ENCODE measurements at regions not wholly inside any gene's neighbourhood (a gene's known extent, or its start where the extent isn't known, plus 50 kb on each side); places are given as distances from the start of the nearest gene placed in this dataset.

DNA sequence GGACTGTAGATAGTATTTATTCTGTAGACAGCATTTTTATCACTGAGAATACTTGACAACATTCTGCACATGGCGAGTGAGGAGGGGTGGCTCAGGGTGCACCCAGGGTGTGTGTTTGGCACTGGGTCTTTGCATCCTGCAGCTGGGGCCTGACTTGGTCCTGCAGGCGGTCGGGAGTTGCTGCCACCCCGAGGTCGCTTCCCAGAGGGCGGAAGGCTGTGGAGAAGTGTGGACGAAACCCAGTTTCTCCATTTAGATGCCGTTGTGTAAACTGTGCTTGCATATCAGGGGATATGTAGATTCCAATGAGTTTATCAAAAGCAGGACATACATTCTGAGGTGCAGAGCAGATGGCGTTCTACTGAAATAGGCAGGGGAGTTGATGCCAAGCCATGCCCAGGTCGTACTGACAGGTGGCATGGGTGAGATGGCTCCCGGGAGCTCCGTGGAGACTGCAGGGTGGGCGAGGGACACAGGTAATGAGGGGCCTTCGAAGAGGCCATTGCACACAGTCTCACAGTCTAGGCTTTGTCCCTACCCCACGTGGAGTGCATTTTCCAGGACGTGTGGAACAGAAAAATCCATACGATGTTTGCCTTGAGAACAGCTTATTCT is 74.5 kb downstream of the RTP5 start:
- Histone ChIP-seq H3K4me2 (no peak overlapping the region), H3K27ac (no peak overlapping the region), H3K4me1 (no peaks in the 10 kb centered on the region), H3K9me3 (peaks cover 11% of the 10 kb centered on the region; the same call in 1 of the 3 replicates), H3K4me3 (no peak overlapping the region)
- POLR2A ChIA-PET, result no interaction called here
- DNase-seq (ENCODE audit: low read depth in 1 of 2, low spot score in 1 of 2) (no peak), FAIRE-seq (no peak), ATAC-seq (no peak)
- no peak for TF ChIP-seq JUN (IDR thresholded peaks at IDR 0.05)
- no peak for TF ChIP-seq FOSB (CRISPR knock-in tag; IDR thresholded peaks at IDR 0.05)
- no peak for TF ChIP-seq KDM5A (IDR thresholded peaks at IDR 0.05)
- no peak for TF ChIP-seq ZC3H11A (IDR thresholded peaks at IDR 0.05)
- TF ChIP-seq FOXS1 (CRISPR knock-in tag; IDR thresholded peaks at IDR 0.05), result no peak
- TF ChIP-seq CBX2 (IDR thresholded peaks at IDR 0.05; ENCODE audit: borderline replicate concordance, low read depth), result no peak
- TF ChIP-seq RNF2 (IDR thresholded peaks at IDR 0.05; ENCODE audit: borderline replicate concordance, low read depth), result no peak
- 46% methylated on average over 14 of the region's 17 CpGs for WGBS (ENCODE audit: missing lambda C conversion rate)
- CTCF ChIA-PET, result no interaction called here

DNA sequence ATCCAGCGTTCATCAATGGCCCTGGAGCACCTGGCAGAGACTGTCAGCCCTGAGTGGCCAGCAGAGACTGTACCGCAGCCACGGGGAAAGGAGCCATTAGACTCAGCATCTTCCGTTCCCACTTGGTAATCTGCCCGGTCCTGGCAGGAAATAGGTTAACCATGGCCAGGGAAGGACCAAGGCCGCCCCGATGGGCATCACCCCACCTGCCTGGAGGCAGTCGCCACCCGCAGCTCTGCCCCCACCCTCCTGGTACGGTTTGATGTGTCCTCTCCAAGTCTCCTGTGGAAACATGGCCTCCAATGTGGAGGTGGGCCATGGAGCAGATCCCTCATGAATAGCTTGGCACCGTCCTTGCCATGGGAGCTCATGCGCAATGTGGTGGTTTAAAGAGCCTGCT is 75.3 kb downstream of the RTP5 start:
- Histone ChIP-seq H3K4me3 (no peak overlapping the region), H3K4me1 (no peaks in the 10 kb centered on the region), H3K9me3 (peaks cover 9% of the 10 kb centered on the region; the same call in 1 of the 3 replicates), H3K27ac (no peak overlapping the region), H3K4me2 (no peak overlapping the region)
- CTCF ChIA-PET, result no interaction called here
- no peak for FAIRE-seq
- 56% methylated on average over 12 of the region's 12 CpGs for WGBS (ENCODE audit: missing lambda C conversion rate)
- POLR2A ChIA-PET, result no interaction called here
- no peak for ATAC-seq
- no peak for DNase-seq (ENCODE audit: low read depth in 1 of 2, low spot score in 1 of 2)
- no peak for TF ChIP-seq HEYL (CRISPR knock-in tag; IDR thresholded peaks at IDR 0.05)
- TF ChIP-seq, protein P1, sequence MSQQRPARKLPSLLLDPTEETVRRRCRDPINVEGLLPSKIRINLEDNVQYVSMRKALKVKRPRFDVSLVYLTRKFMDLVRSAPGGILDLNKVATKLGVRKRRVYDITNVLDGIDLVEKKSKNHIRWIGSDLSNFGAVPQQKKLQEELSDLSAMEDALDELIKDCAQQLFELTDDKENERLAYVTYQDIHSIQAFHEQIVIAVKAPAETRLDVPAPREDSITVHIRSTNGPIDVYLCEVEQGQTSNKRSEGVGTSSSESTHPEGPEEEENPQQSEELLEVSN (IDR thresholded peaks at IDR 0.05; ENCODE audit: borderline replicate concordance, low read depth), result no peak
- no peak for TF ChIP-seq TFCP2L1 (CRISPR knock-in tag; IDR thresholded peaks at IDR 0.05)
- TF ChIP-seq ZSCAN20 (CRISPR knock-in tag; IDR thresholded peaks at IDR 0.05), result no peak
- TF ChIP-seq EHMT2 (IDR thresholded peaks at IDR 0.05; ENCODE audit: low read depth), result no peak
- no peak for TF ChIP-seq CBX2 (IDR thresholded peaks at IDR 0.05; ENCODE audit: borderline replicate concordance, low read depth)
- no peak for TF ChIP-seq HOXB13 (CRISPR knock-in tag; IDR thresholded peaks at IDR 0.05; ENCODE audit: low read depth)
- TF ChIP-seq MAZ (IDR thresholded peaks at IDR 0.05; ENCODE audit: borderline replicate concordance, low read depth, low read length), result no peak
- TF ChIP-seq ZC3H11A (IDR thresholded peaks at IDR 0.05), result no peak
- TF ChIP-seq SREBF2 (IDR thresholded peaks at IDR 0.05), result no peak
- no peak for TF ChIP-seq RFX5 (IDR thresholded peaks at IDR 0.05)

DNA sequence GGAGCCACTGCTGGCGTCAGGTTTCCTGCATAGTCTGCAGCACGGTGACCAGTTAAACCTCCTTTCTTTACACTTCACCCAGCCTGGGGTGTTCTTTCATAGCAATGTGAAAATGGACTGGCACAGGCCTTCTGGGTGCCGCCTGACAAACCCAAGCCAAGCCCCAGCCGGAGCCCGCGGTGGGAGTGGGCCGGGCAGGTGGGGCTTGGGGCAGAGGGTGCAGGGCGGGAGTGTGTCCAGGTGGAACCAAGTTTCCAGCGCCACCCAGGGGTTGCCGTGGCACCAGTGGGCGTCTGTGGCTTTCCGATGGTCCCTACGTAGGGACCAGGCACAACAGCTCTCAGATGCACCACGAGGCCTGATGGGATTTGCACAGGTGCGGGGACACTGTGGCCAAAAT is 75.8 kb downstream of the RTP5 start:
- FAIRE-seq, result no peak
- CTCF ChIA-PET, result no interaction called here
- no peak for DNase-seq (ENCODE audit: low read depth in 1 of 2, low spot score in 1 of 2)

More for the DNA sequence above, 75.8 kb downstream of the RTP5 start:
- no peak overlapping the region for H3K4me2 ChIP-seq
- H3K27ac ChIP-seq, result no peak overlapping the region
- WGBS (ENCODE audit: missing lambda C conversion rate), result 52% methylated on average over 14 of the region's 15 CpGs
- POLR2A ChIA-PET, result no interaction called here
- H3K4me3 ChIP-seq, result no peak overlapping the region
- no peak for TF ChIP-seq PHF8 (IDR thresholded peaks at IDR 0.05; ENCODE audit: borderline replicate concordance, low read depth)
- no peak for TF ChIP-seq ELK1 (IDR thresholded peaks at IDR 0.05; ENCODE audit: low read depth, low read length)
- TF ChIP-seq RNF2 (IDR thresholded peaks at IDR 0.05; ENCODE audit: borderline replicate concordance, low read depth), result no peak
- TF ChIP-seq JUN (IDR thresholded peaks at IDR 0.05), result no peak
- no peak for TF ChIP-seq POLR2A (IDR thresholded peaks at IDR 0.05; ENCODE audit: low read length)
- no peak for TF ChIP-seq ZSCAN20 (CRISPR knock-in tag; IDR thresholded peaks at IDR 0.05)
- no peak for TF ChIP-seq MAZ (IDR thresholded peaks at IDR 0.05; ENCODE audit: borderline replicate concordance, low read depth, low read length)
- TF ChIP-seq FOSL2 (IDR thresholded peaks at IDR 0.05), result no peak
- TF ChIP-seq FOSL2 (CRISPR knock-in tag; IDR thresholded peaks at IDR 0.05), result no peak
- TF ChIP-seq, protein P2, sequence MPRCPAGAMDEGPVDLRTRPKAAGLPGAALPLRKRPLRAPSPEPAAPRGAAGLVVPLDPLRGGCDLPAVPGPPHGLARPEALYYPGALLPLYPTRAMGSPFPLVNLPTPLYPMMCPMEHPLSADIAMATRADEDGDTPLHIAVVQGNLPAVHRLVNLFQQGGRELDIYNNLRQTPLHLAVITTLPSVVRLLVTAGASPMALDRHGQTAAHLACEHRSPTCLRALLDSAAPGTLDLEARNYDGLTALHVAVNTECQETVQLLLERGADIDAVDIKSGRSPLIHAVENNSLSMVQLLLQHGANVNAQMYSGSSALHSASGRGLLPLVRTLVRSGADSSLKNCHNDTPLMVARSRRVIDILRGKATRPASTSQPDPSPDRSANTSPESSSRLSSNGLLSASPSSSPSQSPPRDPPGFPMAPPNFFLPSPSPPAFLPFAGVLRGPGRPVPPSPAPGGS (IDR thresholded peaks at IDR 0.05), result no peak
- TF ChIP-seq, protein P3, sequence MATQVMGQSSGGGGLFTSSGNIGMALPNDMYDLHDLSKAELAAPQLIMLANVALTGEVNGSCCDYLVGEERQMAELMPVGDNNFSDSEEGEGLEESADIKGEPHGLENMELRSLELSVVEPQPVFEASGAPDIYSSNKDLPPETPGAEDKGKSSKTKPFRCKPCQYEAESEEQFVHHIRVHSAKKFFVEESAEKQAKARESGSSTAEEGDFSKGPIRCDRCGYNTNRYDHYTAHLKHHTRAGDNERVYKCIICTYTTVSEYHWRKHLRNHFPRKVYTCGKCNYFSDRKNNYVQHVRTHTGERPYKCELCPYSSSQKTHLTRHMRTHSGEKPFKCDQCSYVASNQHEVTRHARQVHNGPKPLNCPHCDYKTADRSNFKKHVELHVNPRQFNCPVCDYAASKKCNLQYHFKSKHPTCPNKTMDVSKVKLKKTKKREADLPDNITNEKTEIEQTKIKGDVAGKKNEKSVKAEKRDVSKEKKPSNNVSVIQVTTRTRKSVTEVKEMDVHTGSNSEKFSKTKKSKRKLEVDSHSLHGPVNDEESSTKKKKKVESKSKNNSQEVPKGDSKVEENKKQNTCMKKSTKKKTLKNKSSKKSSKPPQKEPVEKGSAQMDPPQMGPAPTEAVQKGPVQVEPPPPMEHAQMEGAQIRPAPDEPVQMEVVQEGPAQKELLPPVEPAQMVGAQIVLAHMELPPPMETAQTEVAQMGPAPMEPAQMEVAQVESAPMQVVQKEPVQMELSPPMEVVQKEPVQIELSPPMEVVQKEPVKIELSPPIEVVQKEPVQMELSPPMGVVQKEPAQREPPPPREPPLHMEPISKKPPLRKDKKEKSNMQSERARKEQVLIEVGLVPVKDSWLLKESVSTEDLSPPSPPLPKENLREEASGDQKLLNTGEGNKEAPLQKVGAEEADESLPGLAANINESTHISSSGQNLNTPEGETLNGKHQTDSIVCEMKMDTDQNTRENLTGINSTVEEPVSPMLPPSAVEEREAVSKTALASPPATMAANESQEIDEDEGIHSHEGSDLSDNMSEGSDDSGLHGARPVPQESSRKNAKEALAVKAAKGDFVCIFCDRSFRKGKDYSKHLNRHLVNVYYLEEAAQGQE (IDR thresholded peaks at IDR 0.05), result no peak
- TF ChIP-seq, protein P1 (IDR thresholded peaks at IDR 0.05; ENCODE audit: borderline replicate concordance, low read depth), result no peak
- TF ChIP-seq NR3C1 (IDR thresholded peaks at IDR 0.05), result no peak
- TF ChIP-seq KDM1A (IDR thresholded peaks at IDR 0.05; ENCODE audit: low read depth), result no peak
- no peak for TF ChIP-seq RFX5 (IDR thresholded peaks at IDR 0.05)
- TF ChIP-seq JUNB (IDR thresholded peaks at IDR 0.05), result no peak
- no peak for TF ChIP-seq NFE2L2 (conservative IDR thresholded peaks at IDR 0.05; ENCODE audit: low read length)
- no peak for ATAC-seq
- H3K9me3 ChIP-seq, result peaks cover 4% of the 10 kb centered on the region; the same call in 1 of the 3 replicates
- H3K4me1 ChIP-seq, result no peaks in the 10 kb centered on the region

Data from A549 (cell line).